Right lobe of liver (tissue), 4 donors: ENCODE measurements at regions not wholly inside any gene's neighbourhood (a gene's known extent, or its start where the extent isn't known, plus 50 kb on each side); places are given as distances from the start of the nearest gene placed in this dataset.

ENCODE experiments used
- POLR2A ChIP-seq: fragments of 450-650 bp; IDR thresholded peaks from one replicate; pipeline ENCODE4 v1.6.1; 2017; ENCODE audit warnings: antibody characterized with exemption, mild to moderate bottlenecking
- TF ChIP-seq, protein P1 (sequence below), 4 donors: fragments of 200-600 bp in 3 of 4; fragments of 450-650 bp in 1 of 4; IDR thresholded peaks; one replicate each; pipeline versions ENCODE4 v1.5.1 to v1.8.0; 2016 to 2022; ENCODE audit warnings: antibody characterized with exemption in 4 of 4, mild to moderate bottlenecking in 2 of 4
- donor health status: DM: no; HTN: no; CAD: no.
- donor health status: DM: no; HTN: no; CAD: no.
- donor health status: DM: no; HTN: yes; CAD: no.

DNA sequence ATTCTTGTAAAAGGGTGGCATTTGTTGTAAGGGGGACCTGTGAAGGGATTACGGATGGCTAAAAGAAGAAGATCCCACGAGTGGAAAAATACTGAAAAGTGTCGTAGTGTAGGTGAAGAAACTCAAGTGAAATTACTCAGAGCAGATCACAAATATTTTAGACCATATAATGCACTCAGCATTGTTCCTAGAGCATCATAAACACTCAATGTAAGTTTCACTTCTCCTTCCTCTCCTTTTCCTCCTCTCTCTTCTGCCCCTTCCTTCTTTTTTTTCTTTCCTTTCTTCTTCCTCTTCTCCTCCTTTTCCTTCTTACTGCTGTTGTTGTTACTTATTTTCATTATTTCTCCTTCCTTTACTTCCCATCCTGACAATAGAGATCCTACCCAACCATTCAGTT, 445.6 kb downstream of the ADAMTS20 start:
- TF ChIP-seq, protein P1, sequence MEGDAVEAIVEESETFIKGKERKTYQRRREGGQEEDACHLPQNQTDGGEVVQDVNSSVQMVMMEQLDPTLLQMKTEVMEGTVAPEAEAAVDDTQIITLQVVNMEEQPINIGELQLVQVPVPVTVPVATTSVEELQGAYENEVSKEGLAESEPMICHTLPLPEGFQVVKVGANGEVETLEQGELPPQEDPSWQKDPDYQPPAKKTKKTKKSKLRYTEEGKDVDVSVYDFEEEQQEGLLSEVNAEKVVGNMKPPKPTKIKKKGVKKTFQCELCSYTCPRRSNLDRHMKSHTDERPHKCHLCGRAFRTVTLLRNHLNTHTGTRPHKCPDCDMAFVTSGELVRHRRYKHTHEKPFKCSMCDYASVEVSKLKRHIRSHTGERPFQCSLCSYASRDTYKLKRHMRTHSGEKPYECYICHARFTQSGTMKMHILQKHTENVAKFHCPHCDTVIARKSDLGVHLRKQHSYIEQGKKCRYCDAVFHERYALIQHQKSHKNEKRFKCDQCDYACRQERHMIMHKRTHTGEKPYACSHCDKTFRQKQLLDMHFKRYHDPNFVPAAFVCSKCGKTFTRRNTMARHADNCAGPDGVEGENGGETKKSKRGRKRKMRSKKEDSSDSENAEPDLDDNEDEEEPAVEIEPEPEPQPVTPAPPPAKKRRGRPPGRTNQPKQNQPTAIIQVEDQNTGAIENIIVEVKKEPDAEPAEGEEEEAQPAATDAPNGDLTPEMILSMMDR (IDR thresholded peaks at IDR 0.05): no peak
- no peak for TF ChIP-seq POLR2A
